Heart right ventricle (tissue), 16 donors: ENCODE measurements at regions not wholly inside any gene's neighbourhood (a gene's known extent, or its start where the extent isn't known, plus 50 kb on each side); places are given as distances from the start of the nearest gene placed in this dataset.
"Not testable (repeated sequence)": the region's sequence is repeated elsewhere in the genome, so short reads cannot be mapped to it uniquely, and the experiment has no call there.

ENCODE experiments used
- ATAC-seq, 8 donors: fragments of 200-7000 bp; cut with Tn5 transposase; one replicate each; pipeline ENCODE4 v1.9.1; 2020; ENCODE audit warnings: mild to moderate bottlenecking in 8 of 8, moderate library complexity in 8 of 8, moderate number of reproducible peaks in 1 of 8
- DNase-seq, 2 donors: peaks; one replicate each; pipeline ENCODE4 v3.0.0-alpha.2; 2020
- H3K27ac ChIP-seq, 10 donors: fragments of 200-600 bp; sonication (generic) in 2 of 10; one replicate each; pipeline versions ENCODE4 v1.5.0 to v1.8.0; 2020 to 2022; ENCODE audit warnings: mild to moderate bottlenecking in 3 of 10
- H3K27me3 ChIP-seq, 7 donors: fragments of 200-600 bp; one replicate each; pipeline ENCODE4 v1.8.0; 2021 to 2022; ENCODE audit warnings: mild to moderate bottlenecking in 2 of 7
- H3K36me3 ChIP-seq, 9 donors: fragments of 200-600 bp; sonication (generic) in 1 of 9; one replicate each; pipeline versions ENCODE4 v1.5.0 to v1.8.0; 2020 to 2022; ENCODE audit warnings: mild to moderate bottlenecking in 2 of 9
- H3K4me1 ChIP-seq, 9 donors: fragments of 200-600 bp; sonication (generic) in 1 of 9; one replicate each; pipeline versions ENCODE4 v1.5.0 to v1.8.0; 2020 to 2022; ENCODE audit warnings: mild to moderate bottlenecking in 4 of 9
- H3K4me3 ChIP-seq, 10 donors: fragments of 200-600 bp; sonication (generic) in 2 of 10; one replicate each; pipeline versions ENCODE4 v1.5.0 to v1.8.0; 2020 to 2022; ENCODE audit warnings: mild to moderate bottlenecking in 7 of 10, moderate library complexity in 2 of 10
- H3K9me3 ChIP-seq, 11 donors: fragments of 200-600 bp in 10 of 11; sonication (generic) in 2 of 11; one replicate each; pipeline versions ENCODE4 v1.5.0 to v1.8.0; 2013 to 2022; ENCODE audit warnings: mild to moderate bottlenecking in 2 of 11, control low read depth in 1 of 11, moderate library complexity in 1 of 11
- WGBS, 2 donors: extraction: QIAGEN DNeasy Blood & Tissue Kit; methylation state at CpG; one replicate each; pipeline ENCODE4 v1.1.7; 2013; ENCODE audit warnings: inconsistent platforms in 1 of 2; 5-methylcytosine and 5-hydroxymethylcytosine counted together
- intact Hi-C, 10 donors: fragments of 100-400 bp; cut with DNase I; formaldehyde crosslinking; loops; one replicate each; pipeline versions ENCODE4 v1.11.1 to v1.14.2; 2022
- TF ChIP-seq, protein P1 (sequence below), 9 donors: fragments of 200-600 bp; sonication (generic) in 2 of 9; IDR thresholded peaks; one replicate each; pipeline versions ENCODE4 v1.5.0 to v1.8.0; 2021 to 2022; ENCODE audit warnings: antibody characterized with exemption in 9 of 9, mild to moderate bottlenecking in 5 of 9, moderate library complexity in 1 of 9
- donor health status: Arrhythmogenic right ventricular cardiomyopathy.
- donor health status: ischemic (EF 13 %, LVEDD 7.1; RV severe dilation, severe dysfunction).
- donor health status: healthy with polysubstance abuse.
- donor health status: DM: no; HTN: yes; CAD: no.
- donor health status: DM: no; HTN: no; CAD: no.
- donor health status: ischemic (EF 25% LVEDD 6.9; RV normal size, moderate dysfunction).
- donor health status: ischemic (EF 25% LVEDD 5.7; RV mildly dilated, moderate dysfunction).
- donor health status: healthy.
- donor health status: DM: yes; HTN: yes; CAD: no.
- donor health status: Ischemic cardiomyopathy.
- donor health status: ischemic (EF 35%, LVEDD 5.7; RV mildly dilated, moderate dysfunction).
- donor health status: nonischemic (EF 11% LVEDD 7.7; RV severe dilation, severe dysfunction).
- donor health status: DM: yes; HTN: yes; CAD: no.
- donor health status: PGD.
- donor health status: ischemic (EF 29% LVEDD 5.4; RV normal size, mild dysfunction).
- donor health status: nonischemic (EF 23%, LVEDD 6.1; RV moderate dilation, normal function).

DNA sequence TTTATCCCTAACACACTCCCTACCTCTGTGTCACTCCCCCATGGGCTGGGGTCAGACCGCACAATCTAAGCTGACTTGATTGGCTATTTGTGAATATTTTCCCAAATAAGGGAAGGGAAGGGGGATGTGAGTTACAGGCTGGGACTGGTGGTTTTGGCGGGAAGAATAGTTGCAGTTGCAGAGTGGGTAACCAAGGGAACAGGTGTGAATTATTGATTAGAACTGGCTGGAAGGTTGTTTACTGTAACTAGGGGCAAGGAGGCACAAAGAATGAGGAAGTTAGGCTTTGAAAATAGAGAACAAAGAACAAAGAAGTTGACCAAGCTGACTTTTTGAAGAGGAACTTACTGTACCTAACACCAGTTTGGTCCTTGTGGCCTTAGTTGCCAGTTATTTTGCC is 88.0 kb upstream of the XAGE2 start:
- no peaks in the 10 kb centered on the region for H3K4me1 ChIP-seq
- no peak for DNase-seq
- no peak overlapping the region for H3K27ac ChIP-seq
- peaks cover 0 to 61% (median 0%) of the 10 kb centered on the region in 7 donors for H3K27me3 ChIP-seq
- H3K9me3 ChIP-seq, result peaks cover 0 to 15% (median 0%) of the 10 kb centered on the region in 11 donors
- H3K36me3 ChIP-seq, result no peaks in the 10 kb centered on the region
- no peak for ATAC-seq
- TF ChIP-seq, protein P1, sequence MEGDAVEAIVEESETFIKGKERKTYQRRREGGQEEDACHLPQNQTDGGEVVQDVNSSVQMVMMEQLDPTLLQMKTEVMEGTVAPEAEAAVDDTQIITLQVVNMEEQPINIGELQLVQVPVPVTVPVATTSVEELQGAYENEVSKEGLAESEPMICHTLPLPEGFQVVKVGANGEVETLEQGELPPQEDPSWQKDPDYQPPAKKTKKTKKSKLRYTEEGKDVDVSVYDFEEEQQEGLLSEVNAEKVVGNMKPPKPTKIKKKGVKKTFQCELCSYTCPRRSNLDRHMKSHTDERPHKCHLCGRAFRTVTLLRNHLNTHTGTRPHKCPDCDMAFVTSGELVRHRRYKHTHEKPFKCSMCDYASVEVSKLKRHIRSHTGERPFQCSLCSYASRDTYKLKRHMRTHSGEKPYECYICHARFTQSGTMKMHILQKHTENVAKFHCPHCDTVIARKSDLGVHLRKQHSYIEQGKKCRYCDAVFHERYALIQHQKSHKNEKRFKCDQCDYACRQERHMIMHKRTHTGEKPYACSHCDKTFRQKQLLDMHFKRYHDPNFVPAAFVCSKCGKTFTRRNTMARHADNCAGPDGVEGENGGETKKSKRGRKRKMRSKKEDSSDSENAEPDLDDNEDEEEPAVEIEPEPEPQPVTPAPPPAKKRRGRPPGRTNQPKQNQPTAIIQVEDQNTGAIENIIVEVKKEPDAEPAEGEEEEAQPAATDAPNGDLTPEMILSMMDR (IDR thresholded peaks at IDR 0.05), result no peak
- intact Hi-C loops, result no loop called here
- H3K4me3 ChIP-seq, result no peak overlapping the region
- WGBS, 2 donors, result 78 to 86% methylated on average over 2 of the region's 2 CpGs

DNA sequence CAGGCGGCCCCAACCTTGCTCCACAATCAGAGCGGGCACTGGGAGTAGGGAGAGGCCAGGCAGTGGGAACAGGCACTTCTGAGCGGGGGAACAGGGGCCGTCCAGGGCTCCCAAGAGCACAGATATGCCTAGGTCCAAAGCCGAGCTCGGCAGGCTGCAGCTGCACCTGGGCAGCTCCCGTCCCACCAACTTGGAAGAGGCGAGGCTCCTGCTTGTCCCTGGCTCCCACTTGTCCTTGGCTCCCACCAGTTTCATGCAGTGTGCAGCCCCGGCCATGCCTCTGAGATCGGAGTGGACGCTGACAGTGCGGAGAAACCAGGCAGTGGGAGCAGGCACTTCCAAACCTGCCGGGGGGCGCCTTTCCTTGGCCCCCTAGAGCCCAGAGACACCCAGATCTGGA is 84.0 kb upstream of the XAGE2 start:
- Histone ChIP-seq H3K4me1 (no peaks in the 10 kb centered on the region), H3K36me3 (no peaks in the 10 kb centered on the region), H3K27me3 (peaks cover 0 to 40% (median 0%) of the 10 kb centered on the region in 7 donors), H3K4me3 (no peak overlapping the region), H3K9me3 (peaks cover 0 to 23% (median 0%) of the 10 kb centered on the region in 11 donors), H3K27ac (no peak overlapping the region)
- TF ChIP-seq, protein P1 (IDR thresholded peaks at IDR 0.05), result no peak
- intact Hi-C loops, result no loop called here
- no peak for DNase-seq
- WGBS, 2 donors, result 86 to 87% methylated on average over 9 to 14 of the region's 14 CpGs
- ATAC-seq, result no peak

DNA sequence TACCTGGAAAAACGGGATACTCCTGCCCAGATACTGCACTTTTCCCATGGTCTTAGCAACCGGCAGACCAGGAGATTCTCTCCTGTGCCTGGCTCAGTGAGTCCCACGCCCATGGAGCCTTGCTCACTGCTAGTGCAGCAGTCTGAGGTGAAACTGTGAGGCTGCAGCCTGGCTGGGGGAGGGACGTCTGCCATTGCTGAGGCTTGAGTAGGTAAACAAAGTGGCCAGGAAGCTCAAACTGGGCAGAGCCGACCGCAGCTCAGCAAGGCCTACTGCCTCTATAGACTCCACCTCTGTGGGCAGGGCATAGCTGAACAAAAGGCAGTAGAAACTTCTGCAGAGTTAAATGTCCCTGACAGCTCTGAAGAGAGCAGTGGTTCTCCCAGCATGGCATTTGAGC is 69.9 kb upstream of the XAGE2 start:
- H3K4me3 ChIP-seq, H3K36me3 ChIP-seq, H3K9me3 ChIP-seq, intact Hi-C loops, H3K27ac ChIP-seq, ATAC-seq, H3K4me1 ChIP-seq, DNase-seq: not testable (repeated sequence)
- WGBS, 2 donors, result 50 to 55% methylated on average over 6 of the region's 6 CpGs
- H3K27me3 ChIP-seq, result peaks cover 0 to 52% (median 0%) of the 10 kb centered on the region in 7 donors

DNA sequence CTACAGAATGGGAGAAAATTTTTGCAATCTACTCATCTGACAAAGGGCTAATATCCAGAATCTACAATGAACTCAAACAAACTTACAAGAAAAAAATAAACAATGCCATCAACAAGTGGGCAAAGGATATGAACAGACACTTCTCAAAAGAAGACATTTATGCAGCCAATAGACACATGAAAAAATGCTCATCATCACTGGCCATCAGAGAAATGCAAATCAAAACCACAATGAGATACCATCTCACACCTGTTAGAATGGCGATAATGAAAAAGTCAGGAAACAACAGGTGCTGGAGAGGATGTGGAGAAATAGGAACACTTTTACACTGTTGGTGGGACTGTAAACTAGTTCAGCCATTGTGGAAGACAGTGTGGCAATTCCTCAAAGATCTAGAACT is 60.3 kb upstream of the XAGE2 start:
- ATAC-seq, H3K36me3 ChIP-seq, H3K4me1 ChIP-seq, intact Hi-C loops, DNase-seq, H3K9me3 ChIP-seq, H3K4me3 ChIP-seq, H3K27ac ChIP-seq: not testable (repeated sequence)
- peaks cover 0 to 53% (median 0%) of the 10 kb centered on the region in 7 donors for H3K27me3 ChIP-seq
- WGBS, 2 donors, result 87 to 100% methylated on average over 1 of the region's 1 CpG
